H1 (cell line): ENCODE measurements at regions not wholly inside any gene's neighbourhood (a gene's known extent, or its start where the extent isn't known, plus 50 kb on each side); places are given as distances from the start of the nearest gene placed in this dataset.

Source experiments
- CTCF ChIA-PET: fragments of 300-600 bp; sonication (Branson Sonifier 250); formaldehyde crosslinking; loops from one replicate; lab custom pipeline; 2021; ENCODE audit not compliant: partially characterized antibody; lab: Charles Lee
- POLR2A ChIA-PET: fragments of 300-600 bp; sonication (Branson Sonifier 250); formaldehyde crosslinking; loops from one replicate; lab custom pipeline; 2021; ENCODE audit warnings: inconsistent platforms; ENCODE audit not compliant: partially characterized antibody; lab: Charles Lee
- DNase-seq, 2 experiments: peaks; one replicate each; pipeline versions ENCODE4 v3.0.0 to v3.0.0-alpha.2; 2010 to 2022; ENCODE audit warnings: low spot score in 2 of 2, low read depth in 1 of 2, mixed read lengths in 1 of 2
- FAIRE-seq: peaks from 2 replicates; lab custom pipeline; 2011; peaks lifted over from hg19 to GRCh38; lab: Jason Lieb, UNC
- H2AFZ ChIP-seq: 2 replicates; pipeline ENCODE4 v1.8.1; 2012; ENCODE audit warnings: low read length, inconsistent platforms
- H2AK5ac ChIP-seq: 2 replicates; pipeline ENCODE4 v1.6.1; 2013; ENCODE audit warnings: low read depth, low read length
- H2BK120ac ChIP-seq: replicated peaks from 2 replicates; pipeline ENCODE3; 2013; ENCODE audit warnings: low read depth, low read length, inconsistent platforms
- H2BK12ac ChIP-seq: 2 replicates; pipeline ENCODE4 v1.6.1; 2013; ENCODE audit warnings: low read depth, low read length
- H2BK15ac ChIP-seq: 2 replicates; pipeline ENCODE4 v1.6.1; 2013; ENCODE audit warnings: low read length
- H2BK20ac ChIP-seq: 2 replicates; pipeline ENCODE4 v1.6.1; 2013; ENCODE audit warnings: low read length
- H2BK5ac ChIP-seq: 2 replicates; pipeline ENCODE4 v1.6.1; 2013; ENCODE audit warnings: low read depth, low read length
- H3K14ac ChIP-seq: 2 replicates; pipeline ENCODE4 v1.6.1; 2013; ENCODE audit warnings: inconsistent platforms; ENCODE audit not compliant: insufficient read length
- H3K18ac ChIP-seq: 2 replicates; pipeline ENCODE4 v1.6.1; 2013; ENCODE audit warnings: low read length; ENCODE audit errors: extremely low read depth
- H3K23ac ChIP-seq: 2 replicates; pipeline ENCODE4 v1.6.1; 2013; ENCODE audit warnings: inconsistent platforms; ENCODE audit not compliant: insufficient read length
- H3K23me2 ChIP-seq: 2 replicates; pipeline ENCODE4 v1.6.1; 2013; ENCODE audit warnings: low read depth, low read length
- H3K27ac ChIP-seq: 2 replicates; pipeline ENCODE4 v1.6.1; 2011; ENCODE audit warnings: low read depth, low read length, inconsistent platforms
- H3K27me3 ChIP-seq, 4 experiments: replicated peaks in 1 of 4; 1 replicate in 1 of 4; 2 replicates in 3 of 4; pipeline versions ENCODE4 v1.6.1 to v1.8.1; 2011 to 2013; ENCODE audit warnings: low read length in 3 of 4, mild to moderate bottlenecking in 3 of 4, inconsistent platforms in 2 of 4, mixed read lengths in 2 of 4, moderate library complexity in 1 of 4; ENCODE audit not compliant: control insufficient read depth in 3 of 4, insufficient read depth in 3 of 4; ENCODE audit errors: extremely low read depth in 1 of 4
- H3K36me3 ChIP-seq, 4 experiments: 2 replicates each; pipeline versions ENCODE4 v1.6.1 to v1.8.1; 2011 to 2013; ENCODE audit warnings: mild to moderate bottlenecking in 4 of 4, low read length in 3 of 4, moderate library complexity in 2 of 4, control low read depth in 1 of 4, inconsistent platforms in 1 of 4; ENCODE audit not compliant: insufficient read depth in 4 of 4, control insufficient read depth in 2 of 4
- H3K4ac ChIP-seq: replicated peaks from 2 replicates; pipeline ENCODE3; 2013; ENCODE audit warnings: low read length, low read depth, mixed read lengths, inconsistent platforms; ENCODE audit not compliant: insufficient read length
- H3K4me1 ChIP-seq, 4 experiments: replicated peaks in 1 of 4; 1 replicate in 1 of 4; 2 replicates in 3 of 4; pipeline versions ENCODE4 v1.6.1 to v1.8.1; 2011 to 2013; ENCODE audit warnings: low read length in 3 of 4, inconsistent platforms in 2 of 4, mixed read lengths in 1 of 4; ENCODE audit not compliant: insufficient read depth in 4 of 4, control insufficient read depth in 3 of 4
- H3K4me2 ChIP-seq, 2 experiments: 2 replicates each; pipeline versions ENCODE4 v1.6.1 to v1.8.1; 2011 to 2013; ENCODE audit warnings: low read depth in 2 of 2, low read length in 2 of 2, control low read depth in 1 of 2, inconsistent platforms in 1 of 2, mild to moderate bottlenecking in 1 of 2; ENCODE audit not compliant: insufficient read depth in 1 of 2
- H3K4me3 ChIP-seq, 4 experiments: fragments of 200-600, 300-600 bp in 1 of 4; sonication (generic), shearing (Covaris generic), sonication (Bioruptor Twin) in 1 of 4; 2 replicates each; pipeline versions ENCODE4 v1.5.1 to v1.8.1; 2011 to 2016; ENCODE audit warnings: low read length in 4 of 4, low read depth in 3 of 4, control low read depth in 2 of 4, inconsistent platforms in 2 of 4, mild to moderate bottlenecking in 2 of 4, mixed read lengths in 1 of 4, moderate library complexity in 1 of 4; ENCODE audit not compliant: insufficient read depth in 2 of 4; ENCODE audit errors: extremely low read depth in 1 of 4
- H3K56ac ChIP-seq: replicated peaks from 2 replicates; pipeline ENCODE3; 2013; ENCODE audit warnings: low read depth, mild to moderate bottlenecking, mixed read lengths, low read length, inconsistent platforms; ENCODE audit not compliant: insufficient read length
- H3K79me1 ChIP-seq: 2 replicates; pipeline ENCODE4 v1.6.1; 2013; ENCODE audit warnings: low read depth, low read length, control low read depth
- H3K79me2 ChIP-seq, 2 experiments: 2 replicates each; pipeline versions ENCODE4 v1.6.1 to v1.8.1; 2012 to 2013; ENCODE audit warnings: low read length in 2 of 2, mild to moderate bottlenecking in 2 of 2, inconsistent platforms in 1 of 2; ENCODE audit not compliant: insufficient read depth in 2 of 2, control insufficient read depth in 1 of 2
- H3K9ac ChIP-seq, 4 experiments: replicated peaks in 1 of 4; 1 replicate in 1 of 4; 2 replicates in 3 of 4; pipeline versions ENCODE4 v1.6.1 to v1.8.1; 2011 to 2013; ENCODE audit warnings: low read depth in 3 of 4, low read length in 3 of 4, control low read depth in 2 of 4, mild to moderate bottlenecking in 2 of 4, moderate library complexity in 2 of 4, inconsistent platforms in 1 of 4; ENCODE audit errors: extremely low read depth in 1 of 4
- H3K9me3 ChIP-seq, 2 experiments: 2 replicates each; pipeline versions ENCODE4 v1.6.1 to v1.8.1; 2012 to 2013; ENCODE audit warnings: mild to moderate bottlenecking in 2 of 2, moderate library complexity in 2 of 2, control low read depth in 1 of 2, inconsistent platforms in 1 of 2, low read depth in 1 of 2, low read length in 1 of 2, mixed read lengths in 1 of 2; ENCODE audit not compliant: insufficient read depth in 2 of 2
- H4K20me1 ChIP-seq, 2 experiments: replicated peaks in 1 of 2; 2 replicates each; pipeline versions ENCODE3 to v1.8.1; 2011 to 2013; ENCODE audit warnings: inconsistent platforms in 2 of 2, low read length in 2 of 2, mild to moderate bottlenecking in 1 of 2; ENCODE audit not compliant: insufficient read depth in 2 of 2, control insufficient read depth in 1 of 2
- H4K5ac ChIP-seq: 2 replicates; pipeline ENCODE4 v1.6.1; 2013; ENCODE audit warnings: low read length, low read depth, mixed read lengths, inconsistent platforms; ENCODE audit not compliant: insufficient read length
- H4K8ac ChIP-seq: 2 replicates; pipeline ENCODE4 v1.8.0; 2013; ENCODE audit warnings: mild to moderate bottlenecking, moderate library complexity, low read length, inconsistent platforms; ENCODE audit not compliant: insufficient read depth; ENCODE audit errors: extremely low read depth
- H4K91ac ChIP-seq: replicated peaks from 2 replicates; pipeline ENCODE3; 2013; ENCODE audit warnings: low read length, mixed read lengths, inconsistent platforms; ENCODE audit not compliant: insufficient read length
- WGBS, 2 experiments: shearing (Covaris generic) in 1 of 2; methylation state at CpG; one replicate each; pipeline versions ENCODE4 v1.1.6 to v1.1.7; 2013 to 2015; ENCODE audit warnings: low lambda C conversion rate in 2 of 2, mixed read lengths in 2 of 2, inconsistent platforms in 1 of 2, low coverage in 1 of 2, missing lambda C conversion rate in 1 of 2; ENCODE audit not compliant: insufficient replicate concordance in 2 of 2, insufficient coverage in 1 of 2, insufficient read length in 1 of 2; ENCODE audit errors: extremely low coverage in 1 of 2, missing lambda C conversion rate in 1 of 2; 5-methylcytosine and 5-hydroxymethylcytosine counted together

DNA sequence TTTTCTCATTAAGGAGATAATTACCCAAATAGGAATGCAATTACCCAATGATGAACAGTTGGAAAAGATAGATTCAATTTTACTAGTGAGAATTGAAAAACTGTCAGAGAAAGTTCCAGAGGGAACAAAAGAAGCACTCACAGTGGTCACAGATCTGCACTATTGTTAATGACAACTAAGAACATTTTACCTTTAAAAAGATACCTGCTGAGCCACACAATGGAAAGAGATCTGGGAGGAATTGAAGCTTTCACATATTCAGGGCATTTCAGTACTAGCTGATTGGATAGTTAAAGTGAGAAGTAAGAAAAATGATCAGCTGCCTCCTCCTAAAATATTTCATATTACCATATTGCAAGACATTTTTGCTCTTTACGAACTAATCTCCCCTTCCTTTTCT lies 1822.2 kb downstream of the STIM2 start:
- Histone ChIP-seq H3K4me1 (peaks cover 0 to 20% (median 1%) of the 10 kb centered on the region in 4 experiments; a peak in 2 of 7 replicates), H4K20me1 (no peaks in the 10 kb centered on the region), H2BK12ac (no peak overlapping the region), H3K4ac (no peak overlapping the region), H3K27me3 (no peaks in the 10 kb centered on the region; a peak in 1 of 7 replicates), H3K56ac (no peak overlapping the region), H2BK5ac (no peak overlapping the region), H3K79me1 (no peaks in the 10 kb centered on the region), H3K23ac (no peak overlapping the region), H4K8ac (no peak overlapping the region), H4K5ac (no peak overlapping the region), H2AK5ac (no peak overlapping the region), H2BK15ac (no peak overlapping the region), H3K36me3 (no peaks in the 10 kb centered on the region), H3K23me2 (no peaks in the 10 kb centered on the region), H3K9me3 (no peaks in the 10 kb centered on the region), H3K9ac (no peak overlapping the region), H3K4me2 (peak overlapping the region in 1 of 2 experiments; percentile 31; a peak in 1 of 4 replicates), H2BK20ac (no peak overlapping the region), H4K91ac (no peak overlapping the region), H3K27ac (no peak overlapping the region), H2AFZ (no peak overlapping the region), H3K14ac (no peak overlapping the region), H3K79me2 (no peaks in the 10 kb centered on the region), H3K4me3 (peak overlapping the region in 1 of 4 experiments; percentile 25; a peak in 1 of 8 replicates), H2BK120ac (no peak overlapping the region), H3K18ac (no peak overlapping the region)
- POLR2A ChIA-PET: no interaction called here
- DNase-seq (peak in 1 of 2 experiments; percentile 33), FAIRE-seq (peak; percentile 63)
- CTCF ChIA-PET: interaction anchor here (1.3 kb wide), 1 partner anchor 11 kb away, joined by 3 read pairs; no protein-coding TSS in a partner anchor
- WGBS, 2 experiments: 7 to 100% methylated on average over 1 of the region's 1 CpG
